Smooth muscle cell (in vitro differentiated cells): ENCODE measurements at regions not wholly inside any gene's neighbourhood (a gene's known extent, or its start where the extent isn't known, plus 50 kb on each side); places are given as distances from the start of the nearest gene placed in this dataset.

ENCODE experiments used
- DNase-seq: peaks from one replicate; lab custom pipeline; 2025; ENCODE audit not compliant: unreplicated experiment; lab: John Stamatoyannopoulos, UW
- H2AFZ ChIP-seq: fragments of 200-600 bp; sonication (generic); 2 replicates; pipeline ENCODE4 v1.6.0; 2016; ENCODE audit warnings: antibody characterized with exemption, low read depth, mild to moderate bottlenecking
- H3F3A ChIP-seq: fragments of 200-600 bp; sonication (generic); 2 replicates; pipeline ENCODE4 v1.6.0; 2017; ENCODE audit warnings: antibody characterized with exemption, low read depth
- H3K27ac ChIP-seq: fragments of 200-600 bp; sonication (generic); 2 replicates; pipeline ENCODE4 v1.5.1; 2016; ENCODE audit warnings: low read depth, mild to moderate bottlenecking
- H3K27me3 ChIP-seq: fragments of 200-600 bp; sonication (generic); 2 replicates; pipeline ENCODE4 v1.6.1; 2016; ENCODE audit warnings: low read depth, mild to moderate bottlenecking
- H3K36me3 ChIP-seq: fragments of 200-600 bp; sonication (generic); 2 replicates; pipeline ENCODE4 v1.5.1; 2016; ENCODE audit warnings: low read depth
- H3K4me1 ChIP-seq: fragments of 200-600 bp; sonication (generic); 2 replicates; pipeline ENCODE4 v1.5.1; 2016; ENCODE audit warnings: low read depth
- H3K4me2 ChIP-seq: fragments of 200-600 bp; sonication (generic); 2 replicates; pipeline ENCODE4 v1.6.0; 2016; ENCODE audit warnings: mild to moderate bottlenecking
- H3K4me3 ChIP-seq: fragments of 200-600 bp; sonication (generic); 2 replicates; pipeline ENCODE4 v1.5.1; 2016; ENCODE audit warnings: mild to moderate bottlenecking
- H3K79me2 ChIP-seq: fragments of 200-600 bp; sonication (generic); 2 replicates; pipeline ENCODE4 v1.6.0; 2016; ENCODE audit warnings: low read depth, mild to moderate bottlenecking
- H3K9ac ChIP-seq: fragments of 200-600 bp; sonication (generic); 2 replicates; pipeline ENCODE4 v1.6.0; 2016; ENCODE audit warnings: low read depth
- H3K9me3 ChIP-seq: fragments of 200-600 bp; sonication (generic); replicated peaks from 2 replicates; pipeline ENCODE4 v1.5.1; 2016; ENCODE audit warnings: low read depth
- H4K20me1 ChIP-seq: fragments of 200-600 bp; sonication (generic); 2 replicates; pipeline ENCODE4 v1.6.0; 2016; ENCODE audit warnings: low read depth
- CTCF ChIP-seq: fragments of 200-600 bp; sonication (generic); IDR thresholded peaks from 2 replicates; pipeline ENCODE4 v1.5.1; 2017; ENCODE audit warnings: borderline replicate concordance, mild to moderate bottlenecking, antibody characterized with exemption; ENCODE audit not compliant: insufficient read depth, poor library complexity, severe bottlenecking
- WGBS: methylation state at CpG from one replicate; pipeline ENCODE4 v1.1.7; 2016; ENCODE audit warnings: low lambda C conversion rate; 5-methylcytosine and 5-hydroxymethylcytosine counted together

GRCh38 chr5:18099261-18099660, 465.0 kb downstream of the TAF11L14 start:
- DNase-seq: no peak
- H3K27ac ChIP-seq: no peak overlapping the region
- H2AFZ ChIP-seq: no peak overlapping the region
- H3K9ac ChIP-seq: no peak overlapping the region
- no peaks in the 10 kb centered on the region for H3K79me2 ChIP-seq
- H4K20me1 ChIP-seq: no peaks in the 10 kb centered on the region
- H3K36me3 ChIP-seq: no peaks in the 10 kb centered on the region
- H3F3A ChIP-seq: no peaks in the 10 kb centered on the region
- 74% methylated on average over 2 of the region's 2 CpGs for WGBS
- no peak overlapping the region for H3K4me2 ChIP-seq
- no peak overlapping the region for H3K4me3 ChIP-seq
- H3K9me3 ChIP-seq: no peaks in the 10 kb centered on the region
- H3K27me3 ChIP-seq: no peaks in the 10 kb centered on the region
- no peaks in the 10 kb centered on the region for H3K4me1 ChIP-seq
- no peak for TF ChIP-seq CTCF

- no peak overlapping the region for H3K4me2 ChIP-seq
- no peak overlapping the region for H3K4me3 ChIP-seq
- H3F3A ChIP-seq: no peaks in the 10 kb centered on the region
- no peaks in the 10 kb centered on the region for H4K20me1 ChIP-seq
- no peak overlapping the region for H2AFZ ChIP-seq
- no peaks in the 10 kb centered on the region for H3K27me3 ChIP-seq
- no peak for DNase-seq
- TF ChIP-seq CTCF: no peak
- H3K27ac ChIP-seq: no peak overlapping the region
- no peaks in the 10 kb centered on the region for H3K9me3 ChIP-seq
- no peaks in the 10 kb centered on the region for H3K4me1 ChIP-seq
- H3K79me2 ChIP-seq: no peaks in the 10 kb centered on the region
- no peaks in the 10 kb centered on the region for H3K36me3 ChIP-seq
- no peak overlapping the region for H3K9ac ChIP-seq
These were observed 467.3 kb downstream of the TAF11L14 start for GRCh38 chr5:18101532-18101931.

GRCh38 chr5:18102733-18103132, 468.5 kb downstream of the TAF11L14 start:
- 85% methylated on average over 1 of the region's 1 CpG for WGBS
- H3K4me2 ChIP-seq: no peak overlapping the region
- no peaks in the 10 kb centered on the region for H4K20me1 ChIP-seq
- H3K27me3 ChIP-seq: no peaks in the 10 kb centered on the region
- H3F3A ChIP-seq: no peaks in the 10 kb centered on the region
- H3K79me2 ChIP-seq: no peaks in the 10 kb centered on the region
- H3K4me1 ChIP-seq: no peaks in the 10 kb centered on the region
- no peak overlapping the region for H3K27ac ChIP-seq
- no peak for TF ChIP-seq CTCF
- H3K9me3 ChIP-seq: no peaks in the 10 kb centered on the region
- no peak for DNase-seq
- H3K9ac ChIP-seq: no peak overlapping the region
- H3K4me3 ChIP-seq: no peak overlapping the region
- H2AFZ ChIP-seq: no peak overlapping the region
- no peaks in the 10 kb centered on the region for H3K36me3 ChIP-seq

GRCh38 chr5:18105449-18105848, 471.2 kb downstream of the TAF11L14 start:
- Histone ChIP-seq H3K9me3 (no peaks in the 10 kb centered on the region), H3K79me2 (no peaks in the 10 kb centered on the region), H3F3A (no peaks in the 10 kb centered on the region), H3K36me3 (no peaks in the 10 kb centered on the region), H4K20me1 (no peaks in the 10 kb centered on the region), H3K4me1 (no peaks in the 10 kb centered on the region), H2AFZ (no peak overlapping the region), H3K27me3 (no peaks in the 10 kb centered on the region), H3K27ac (no peak overlapping the region), H3K4me2 (no peak overlapping the region), H3K4me3 (no peak overlapping the region), H3K9ac (no peak overlapping the region)
- no peak for DNase-seq
- WGBS: 83% methylated on average over 1 of the region's 1 CpG
- no peak for TF ChIP-seq CTCF
